ENCODE measurements at regions not wholly inside any gene's neighbourhood (a gene's known extent, or its start where the extent isn't known, plus 50 kb on each side); places are given as distances from the start of the nearest gene placed in this dataset.
A peak's percentile ranks its signal among the peaks of the same experiment; 100 is the strongest.

GRCh38 chrX:34299451-34299967 is 167.4 kb upstream of the FAM47A start:
- Histone ChIP-seq H3K27ac (ENCODE audit: low read depth, low read length) (no peak overlapping the region), H3K9me3 (ENCODE audit: insufficient read depth, low read depth, low read length) (no peaks in the 10 kb centered on the region), H3K79me2 (ENCODE audit: insufficient read depth, low read length) (no peaks in the 10 kb centered on the region), H3K4me3 (ENCODE audit: insufficient read depth, low read depth, low read length) (no peak overlapping the region), H3K9ac (ENCODE audit: low read length) (no peak overlapping the region), H3K27me3 (ENCODE audit: insufficient read depth, low read length) (no peaks in the 10 kb centered on the region), H3K4me1 (ENCODE audit: insufficient read depth, low read length) (no peaks in the 10 kb centered on the region), H2AFZ (ENCODE audit: low read depth, low read length) (no peak overlapping the region), H4K20me1 (ENCODE audit: insufficient read depth, low read length) (no peaks in the 10 kb centered on the region), H3K36me3 (ENCODE audit: insufficient read depth, low read length) (no peaks in the 10 kb centered on the region), H3K4me2 (ENCODE audit: low read length) (no peak overlapping the region)
- Mint-ChIP-seq H3K27ac (ENCODE audit: unreplicated experiment) (no peak overlapping the region), H3K9me3 (ENCODE audit: unreplicated experiment) (no peaks in the 10 kb centered on the region), H3K4me1 (ENCODE audit: low read depth, unreplicated experiment) (no peaks in the 10 kb centered on the region), H3K36me3 (ENCODE audit: low read depth, unreplicated experiment) (no peaks in the 10 kb centered on the region), H3K27me3 (ENCODE audit: low read depth, unreplicated experiment) (no peaks in the 10 kb centered on the region), H3K4me3 (ENCODE audit: unreplicated experiment) (no peak overlapping the region)
- TF ChIP-seq EZH2 (IDR thresholded peaks at IDR 0.05; ENCODE audit: insufficient read depth, low read length), result no peak
- TF ChIP-seq, protein P1, sequence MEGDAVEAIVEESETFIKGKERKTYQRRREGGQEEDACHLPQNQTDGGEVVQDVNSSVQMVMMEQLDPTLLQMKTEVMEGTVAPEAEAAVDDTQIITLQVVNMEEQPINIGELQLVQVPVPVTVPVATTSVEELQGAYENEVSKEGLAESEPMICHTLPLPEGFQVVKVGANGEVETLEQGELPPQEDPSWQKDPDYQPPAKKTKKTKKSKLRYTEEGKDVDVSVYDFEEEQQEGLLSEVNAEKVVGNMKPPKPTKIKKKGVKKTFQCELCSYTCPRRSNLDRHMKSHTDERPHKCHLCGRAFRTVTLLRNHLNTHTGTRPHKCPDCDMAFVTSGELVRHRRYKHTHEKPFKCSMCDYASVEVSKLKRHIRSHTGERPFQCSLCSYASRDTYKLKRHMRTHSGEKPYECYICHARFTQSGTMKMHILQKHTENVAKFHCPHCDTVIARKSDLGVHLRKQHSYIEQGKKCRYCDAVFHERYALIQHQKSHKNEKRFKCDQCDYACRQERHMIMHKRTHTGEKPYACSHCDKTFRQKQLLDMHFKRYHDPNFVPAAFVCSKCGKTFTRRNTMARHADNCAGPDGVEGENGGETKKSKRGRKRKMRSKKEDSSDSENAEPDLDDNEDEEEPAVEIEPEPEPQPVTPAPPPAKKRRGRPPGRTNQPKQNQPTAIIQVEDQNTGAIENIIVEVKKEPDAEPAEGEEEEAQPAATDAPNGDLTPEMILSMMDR (IDR thresholded peaks at IDR 0.05; ENCODE audit: insufficient read depth, low read depth, low read length), result no peak
- FAIRE-seq (no peak), DNase-seq (ENCODE audit: low read depth) (no peak)

DNA sequence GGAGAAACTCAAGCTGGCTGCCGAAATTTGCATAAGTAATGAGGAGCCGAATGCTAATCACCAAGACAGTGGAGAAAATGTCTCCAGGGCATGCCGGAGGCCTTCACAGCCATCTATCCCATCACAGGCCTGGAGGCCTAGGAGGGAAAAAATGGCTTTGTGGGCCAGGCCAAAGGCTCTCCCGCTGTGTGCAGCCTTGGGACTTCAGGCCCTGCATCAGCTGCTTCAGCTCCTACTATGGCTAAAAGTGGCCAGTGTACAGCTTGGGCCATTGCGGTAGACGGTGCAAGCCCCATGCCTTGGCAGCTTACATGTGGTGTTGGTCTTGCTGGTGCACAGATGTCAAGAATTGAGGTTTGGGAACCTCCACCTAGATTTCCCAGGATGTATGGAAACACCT is 162.6 kb upstream of the FAM47A start:
- no peaks in the 10 kb centered on the region for H3K79me2 ChIP-seq (ENCODE audit: insufficient read depth, low read length)
- H2AFZ ChIP-seq (ENCODE audit: low read depth, low read length), result no peak overlapping the region
- H3K36me3 ChIP-seq (ENCODE audit: insufficient read depth, low read length), result no peaks in the 10 kb centered on the region
- Mint-ChIP-seq H3K9me3 (ENCODE audit: unreplicated experiment) (no peaks in the 10 kb centered on the region), H3K36me3 (ENCODE audit: low read depth, unreplicated experiment) (no peaks in the 10 kb centered on the region), H3K4me1 (ENCODE audit: low read depth, unreplicated experiment) (no peaks in the 10 kb centered on the region), H3K4me3 (ENCODE audit: unreplicated experiment) (no peak overlapping the region), H3K27ac (ENCODE audit: unreplicated experiment) (no peak overlapping the region), H3K27me3 (ENCODE audit: low read depth, unreplicated experiment) (no peaks in the 10 kb centered on the region)
- no peak overlapping the region for H3K9ac ChIP-seq (ENCODE audit: low read length)
- no peak overlapping the region for H3K4me3 ChIP-seq (ENCODE audit: insufficient read depth, low read depth, low read length)
- TF ChIP-seq, protein P1 (IDR thresholded peaks at IDR 0.05; ENCODE audit: insufficient read depth, low read depth, low read length), result no peak
- no peak for TF ChIP-seq EZH2 (IDR thresholded peaks at IDR 0.05; ENCODE audit: insufficient read depth, low read length)
- FAIRE-seq, result no peak
- no peaks in the 10 kb centered on the region for H4K20me1 ChIP-seq (ENCODE audit: insufficient read depth, low read length)
- no peak overlapping the region for H3K4me2 ChIP-seq (ENCODE audit: low read length)
- no peaks in the 10 kb centered on the region for H3K4me1 ChIP-seq (ENCODE audit: insufficient read depth, low read length)
- H3K27me3 ChIP-seq (ENCODE audit: insufficient read depth, low read length), result no peaks in the 10 kb centered on the region
- no peak overlapping the region for H3K27ac ChIP-seq (ENCODE audit: low read depth, low read length)
- no peaks in the 10 kb centered on the region for H3K9me3 ChIP-seq (ENCODE audit: insufficient read depth, low read depth, low read length)
- DNase-seq (ENCODE audit: low read depth), result no peak

- no peaks in the 10 kb centered on the region for H3K36me3 ChIP-seq (ENCODE audit: insufficient read depth, low read length)
- DNase-seq (ENCODE audit: low read depth) (no peak), FAIRE-seq (peak; percentile 79)
- no peaks in the 10 kb centered on the region for H4K20me1 ChIP-seq (ENCODE audit: insufficient read depth, low read length)
- H2AFZ ChIP-seq (ENCODE audit: low read depth, low read length), result no peak overlapping the region
- peak overlapping the region; percentile 5 for H3K4me2 ChIP-seq (ENCODE audit: low read length)
- H3K27me3 ChIP-seq (ENCODE audit: insufficient read depth, low read length), result no peaks in the 10 kb centered on the region
- no peaks in the 10 kb centered on the region for H3K9me3 ChIP-seq (ENCODE audit: insufficient read depth, low read depth, low read length)
- H3K27ac Mint-ChIP-seq (ENCODE audit: unreplicated experiment), result no peak overlapping the region
- no peaks in the 10 kb centered on the region for H3K36me3 Mint-ChIP-seq (ENCODE audit: low read depth, unreplicated experiment)
- no peaks in the 10 kb centered on the region for H3K79me2 ChIP-seq (ENCODE audit: insufficient read depth, low read length)
- no peaks in the 10 kb centered on the region for H3K4me1 ChIP-seq (ENCODE audit: insufficient read depth, low read length)
- no peak overlapping the region for H3K27ac ChIP-seq (ENCODE audit: low read depth, low read length)
- peaks cover 5% of the 10 kb centered on the region for H3K4me1 Mint-ChIP-seq (ENCODE audit: low read depth, unreplicated experiment)
- H3K27me3 Mint-ChIP-seq (ENCODE audit: low read depth, unreplicated experiment), result no peaks in the 10 kb centered on the region
- no peak overlapping the region for H3K4me3 ChIP-seq (ENCODE audit: insufficient read depth, low read depth, low read length)
- no peaks in the 10 kb centered on the region for H3K9me3 Mint-ChIP-seq (ENCODE audit: unreplicated experiment)
- no peak overlapping the region for H3K9ac ChIP-seq (ENCODE audit: low read length)
- no peak overlapping the region for H3K4me3 Mint-ChIP-seq (ENCODE audit: unreplicated experiment)
- TF ChIP-seq EZH2 (IDR thresholded peaks at IDR 0.05; ENCODE audit: insufficient read depth, low read length), result no peak
- TF ChIP-seq, protein P1 (IDR thresholded peaks at IDR 0.05; ENCODE audit: insufficient read depth, low read depth, low read length), result no peak
Measured at GRCh38 chrX:34288782-34289181, 156.7 kb upstream of the FAM47A start.
